Liver (tissue), 8 donors: ENCODE measurements at regions not wholly inside any gene's neighbourhood (a gene's known extent, or its start where the extent isn't known, plus 50 kb on each side); places are given as distances from the start of the nearest gene placed in this dataset.

ENCODE experiments used
- DNase-seq: peaks from one replicate; pipeline ENCODE4 v3.0.0-alpha.2; 2017; ENCODE audit warnings: low spot score
- H3K27ac ChIP-seq, 2 donors: one replicate each; pipeline ENCODE4 v1.7.0; 2013; ENCODE audit warnings: inconsistent platforms in 2 of 2, low read length in 2 of 2, control low read depth in 1 of 2, low read depth in 1 of 2, mild to moderate bottlenecking in 1 of 2
- H3K27me3 ChIP-seq, 4 donors: one replicate each; pipeline versions ENCODE4 v1.6.1 to v1.7.0; 2013; ENCODE audit warnings: low read length in 3 of 4, inconsistent platforms in 1 of 4, mild to moderate bottlenecking in 1 of 4, moderate library complexity in 1 of 4; ENCODE audit not compliant: control insufficient read depth in 4 of 4, insufficient read depth in 4 of 4
- H3K36me3 ChIP-seq, 4 donors: one replicate each; pipeline versions ENCODE4 v1.6.1 to v1.7.0; 2013; ENCODE audit warnings: low read length in 3 of 4, mild to moderate bottlenecking in 3 of 4, low read depth in 1 of 4, moderate library complexity in 1 of 4; ENCODE audit not compliant: control insufficient read depth in 4 of 4, insufficient read depth in 3 of 4
- H3K4me1 ChIP-seq, 4 donors: one replicate each; pipeline versions ENCODE4 v1.6.1 to v1.7.0; 2013; ENCODE audit warnings: low read length in 3 of 4, mild to moderate bottlenecking in 3 of 4, moderate library complexity in 1 of 4; ENCODE audit not compliant: control insufficient read depth in 4 of 4, insufficient read depth in 4 of 4
- H3K4me3 ChIP-seq, 3 donors: one replicate each; pipeline versions ENCODE4 v1.6.1 to v1.7.0; 2013; ENCODE audit warnings: low read length in 3 of 3, control low read depth in 1 of 3, low read depth in 1 of 3, mild to moderate bottlenecking in 1 of 3
- H3K9ac ChIP-seq, 2 donors: one replicate each; pipeline ENCODE4 v1.7.0; 2013; ENCODE audit warnings: low read length in 2 of 2, mild to moderate bottlenecking in 2 of 2, moderate library complexity in 2 of 2, control low read depth in 1 of 2, low read depth in 1 of 2
- H3K9me3 ChIP-seq, 4 donors: one replicate each; pipeline versions ENCODE4 v1.6.1 to v1.7.0; 2013; ENCODE audit warnings: low read length in 3 of 4; ENCODE audit not compliant: control insufficient read depth in 4 of 4
- ATF3 ChIP-seq: IDR thresholded peaks from 2 replicates; pipeline ENCODE4 v1.6.1; 2016; ENCODE audit warnings: antibody characterized with exemption
- CTCF ChIP-seq: fragments of 150-350 bp; IDR thresholded peaks from 2 replicates; pipeline ENCODE4 v1.5.1; 2017; ENCODE audit warnings: improper control_type of control experiment, low read depth, low read length; ENCODE audit not compliant: missing input control
- EGR1 ChIP-seq, 2 donors: IDR thresholded peaks; 2 replicates each; pipeline ENCODE4 v1.6.1; 2016 to 2018; ENCODE audit warnings: antibody characterized with exemption in 2 of 2, low read depth in 2 of 2
- FOXA1 ChIP-seq: IDR thresholded peaks from 2 replicates; pipeline ENCODE4 v1.6.1; 2016; ENCODE audit warnings: antibody characterized with exemption
- FOXA2 ChIP-seq: IDR thresholded peaks from 2 replicates; pipeline ENCODE4 v1.6.1; 2016; ENCODE audit warnings: antibody characterized with exemption
- GABPA ChIP-seq, 2 donors: IDR thresholded peaks in 1 of 2; conservative IDR thresholded peaks in 1 of 2; 2 replicates each; pipeline ENCODE4 v1.6.1; 2016; ENCODE audit warnings: antibody characterized with exemption in 2 of 2, mild to moderate bottlenecking in 1 of 2, moderate library complexity in 1 of 2
- HNF4A ChIP-seq, 2 donors: conservative IDR thresholded peaks; 2 replicates each; pipeline ENCODE4 v1.6.1; 2016; ENCODE audit warnings: antibody characterized with exemption in 2 of 2, mild to moderate bottlenecking in 2 of 2
- HNF4G ChIP-seq: IDR thresholded peaks from 2 replicates; pipeline ENCODE4 v1.6.1; 2016; ENCODE audit warnings: antibody characterized with exemption
- JUND ChIP-seq, 2 donors: IDR thresholded peaks; 2 replicates each; pipeline ENCODE4 v1.6.1; 2016; ENCODE audit warnings: antibody characterized with exemption in 2 of 2
- MAX ChIP-seq: IDR thresholded peaks from 2 replicates; pipeline ENCODE4 v1.6.1; 2016; ENCODE audit warnings: antibody characterized with exemption
- NR2F2 ChIP-seq: IDR thresholded peaks from 2 replicates; pipeline ENCODE4 v1.6.1; 2016; ENCODE audit warnings: antibody characterized with exemption
- RAD21 ChIP-seq, 2 donors: IDR thresholded peaks; 2 replicates each; pipeline ENCODE4 v1.6.1; 2016; ENCODE audit warnings: antibody characterized with exemption in 2 of 2, mild to moderate bottlenecking in 2 of 2
- REST ChIP-seq: IDR thresholded peaks from 2 replicates; pipeline ENCODE4 v1.6.1; 2016; ENCODE audit warnings: antibody characterized with exemption, mild to moderate bottlenecking
- TAF1 ChIP-seq: conservative IDR thresholded peaks from 2 replicates; pipeline ENCODE4 v1.6.1; 2016; ENCODE audit warnings: antibody characterized with exemption, mild to moderate bottlenecking
- YY1 ChIP-seq: IDR thresholded peaks from 2 replicates; pipeline ENCODE4 v1.6.1; 2016; ENCODE audit warnings: antibody characterized with exemption, mild to moderate bottlenecking
- ZBTB33 ChIP-seq: IDR thresholded peaks from 2 replicates; pipeline ENCODE4 v1.6.1; 2016; ENCODE audit warnings: antibody characterized with exemption
- WGBS: extraction: QIAGEN DNeasy Blood & Tissue Kit; methylation state at CpG from one replicate; pipeline ENCODE4 v1.1.7; 2013; 5-methylcytosine and 5-hydroxymethylcytosine counted together
- donor health status: healthy.
- donor health status: healthy.
- donor health status: healthy.
- donor health status: healthy.
- donor health status: healthy.

GRCh38 chr1:209390764-209391163 is 192.8 kb upstream of the CAMK1G start:
- no peak overlapping the region for H3K27ac ChIP-seq

GRCh38 chr1:209391792-209392191 is 191.7 kb upstream of the CAMK1G start:
- DNase-seq, result no peak
- no peak overlapping the region for H3K27ac ChIP-seq
- H3K4me1 ChIP-seq, result peaks cover 0 to 1% (median 0%) of the 10 kb centered on the region in 4 donors
- no peaks in the 10 kb centered on the region for H3K36me3 ChIP-seq
- H3K9me3 ChIP-seq, result no peaks in the 10 kb centered on the region
- WGBS, result 74% methylated on average over 2 of the region's 2 CpGs
- no peak overlapping the region for H3K4me3 ChIP-seq
- no peaks in the 10 kb centered on the region for H3K27me3 ChIP-seq
- H3K9ac ChIP-seq, result no peak overlapping the region
- TF ChIP-seq TAF1, result no peak
- no peak for TF ChIP-seq CTCF
- no peak for TF ChIP-seq YY1
- no peak for TF ChIP-seq FOXA2
- no peak for TF ChIP-seq HNF4G
- no peak for TF ChIP-seq ZBTB33
- no peak for TF ChIP-seq ATF3
- TF ChIP-seq MAX, result no peak
- no peak for TF ChIP-seq NR2F2
- no peak for TF ChIP-seq FOXA1
- no peak for TF ChIP-seq EGR1 (IDR thresholded peaks at IDR 0.05; ENCODE audit: low read depth in 2 of 2)
- TF ChIP-seq JUND (IDR thresholded peaks at IDR 0.05), result no peak

More at GRCh38 chr1:209390764-209391163, 192.8 kb upstream of the CAMK1G start:
- Histone ChIP-seq H3K36me3 (no peaks in the 10 kb centered on the region), H3K4me1 (peaks cover 0 to 1% (median 0%) of the 10 kb centered on the region in 4 donors), H3K9me3 (no peaks in the 10 kb centered on the region), H3K9ac (no peak overlapping the region), H3K27me3 (no peaks in the 10 kb centered on the region), H3K4me3 (no peak overlapping the region)
- TF ChIP-seq HNF4G, result no peak
- no peak for TF ChIP-seq ZBTB33
- TF ChIP-seq RAD21 (IDR thresholded peaks at IDR 0.05), result no peak
- TF ChIP-seq HNF4A (conservative IDR thresholded peaks at IDR 0.05), result no peak
- TF ChIP-seq GABPA (IDR thresholded peaks at IDR 0.05 in 1 of 2, conservative IDR thresholded peaks at IDR 0.05 in 1 of 2), result no peak
- no peak for TF ChIP-seq REST
- no peak for TF ChIP-seq JUND (IDR thresholded peaks at IDR 0.05)
- no peak for DNase-seq
- 78% methylated on average over 1 of the region's 1 CpG for WGBS
